HG03457 (cell line): ENCODE measurements at regions not wholly inside any gene's neighbourhood (a gene's known extent, or its start where the extent isn't known, plus 50 kb on each side); places are given as distances from the start of the nearest gene placed in this dataset.
"Not testable (repeated sequence)": the region's sequence is repeated elsewhere in the genome, so short reads cannot be mapped to it uniquely, and the experiment has no call there.

Experiments
- ATAC-seq: cut with Tn5 transposase; IDR thresholded peaks from one replicate; pipeline ENCODE4 v1.9.1; 2021; ENCODE audit warnings: moderate number of reproducible peaks; ENCODE audit not compliant: unreplicated experiment

GRCh38 chr5:56665117-56665516 is 150.2 kb upstream of the MAP3K1 start:
- ATAC-seq, result not testable (repeated sequence)

- ATAC-seq, result no peak
Measured at GRCh38 chr5:56664025-56664424, 151.3 kb upstream of the MAP3K1 start.

GRCh38 chr5:56663523-56663922 is 151.8 kb upstream of the MAP3K1 start:
- ATAC-seq, result no peak

- ATAC-seq, result no peak
Measured at GRCh38 chr5:56662893-56663292, 152.5 kb upstream of the MAP3K1 start.

DNA sequence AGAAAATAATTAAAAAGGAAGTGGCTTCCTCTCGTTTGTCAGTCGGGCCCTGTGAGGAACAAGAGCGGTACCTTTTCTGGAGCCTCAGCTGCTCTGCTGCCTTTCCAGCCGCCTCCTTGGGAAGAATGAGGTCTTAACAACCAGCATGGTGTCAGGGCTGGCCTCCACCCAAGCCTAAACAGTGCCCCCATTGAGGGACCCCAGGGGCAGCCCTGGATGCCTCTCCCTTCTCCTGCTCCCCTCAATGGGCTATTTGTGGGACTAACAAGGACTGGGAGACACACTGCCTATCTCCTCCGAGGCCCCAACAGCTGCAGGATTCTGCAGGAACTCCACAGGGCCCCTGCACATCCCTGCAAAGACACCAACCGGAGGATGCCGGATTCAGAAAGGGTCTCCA is 155.4 kb upstream of the MAP3K1 start:
- no peak for ATAC-seq

- ATAC-seq, result no peak
Measured at GRCh38 chr5:56658972-56659371, 156.4 kb upstream of the MAP3K1 start.

DNA sequence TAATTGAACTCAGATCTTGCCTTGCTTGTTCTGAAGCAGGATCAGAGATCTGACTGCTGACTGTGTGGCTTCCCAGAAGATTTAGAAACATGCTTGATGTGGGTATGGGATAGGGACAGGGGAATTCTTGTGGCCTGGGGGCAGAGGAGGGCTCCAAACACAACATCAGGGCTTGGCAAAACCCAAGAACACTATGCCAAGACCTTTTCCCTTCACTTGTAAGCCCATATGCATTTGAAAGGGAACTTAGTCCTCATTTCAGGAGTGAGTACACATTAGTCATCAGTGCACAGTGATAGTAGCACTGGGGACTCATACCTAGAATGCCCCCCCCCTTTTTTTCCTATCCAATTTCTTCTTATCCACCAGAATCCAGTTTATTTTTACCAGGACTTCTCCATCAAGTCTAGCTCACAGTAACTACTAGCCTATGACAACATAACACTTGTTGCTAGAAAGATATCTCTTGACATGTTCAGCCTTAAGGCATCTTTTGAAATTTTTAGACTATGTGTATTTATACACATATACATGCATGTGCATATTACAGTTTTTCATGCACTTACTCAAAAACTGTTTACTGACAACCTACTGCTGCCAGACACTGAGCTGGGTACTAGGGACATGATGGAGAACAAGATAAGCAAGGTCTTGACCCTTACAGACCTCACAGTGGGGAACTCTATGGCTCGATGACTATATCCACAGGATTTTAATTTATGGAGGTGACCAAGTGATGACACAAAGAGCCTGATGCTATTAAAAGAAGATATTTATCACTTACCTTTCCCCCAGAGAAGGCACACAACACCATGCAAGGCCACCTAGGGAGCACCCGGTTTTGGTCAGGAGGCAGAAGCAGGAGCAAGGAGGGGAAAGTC is 158.3 kb upstream of the MAP3K1 start:
- no peak for ATAC-seq

GRCh38 chr5:56651893-56652292 is 163.5 kb upstream of the MAP3K1 start:
- no peak for ATAC-seq

DNA sequence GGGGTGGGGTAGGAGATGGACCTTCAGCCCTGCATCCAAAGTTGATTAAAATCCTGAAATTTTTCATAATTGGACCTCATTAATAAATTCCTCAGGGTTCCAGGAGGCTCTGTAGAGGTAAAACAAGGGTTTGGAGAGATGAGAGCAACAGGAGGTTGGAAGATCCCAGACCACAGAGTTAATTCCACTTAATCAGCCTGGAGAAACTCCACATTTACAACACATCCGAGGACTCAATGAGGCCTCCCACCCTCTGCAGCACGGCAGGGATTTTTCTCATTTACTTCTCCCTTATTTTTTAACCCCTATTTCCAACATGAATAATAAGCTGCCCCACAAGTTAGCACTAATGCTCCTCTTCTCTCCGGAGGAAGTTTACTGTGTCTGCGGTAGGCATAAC is 165.0 kb upstream of the MAP3K1 start:
- ATAC-seq, result no peak

- no peak for ATAC-seq
Measured at GRCh38 chr5:56649569-56649968, 165.8 kb upstream of the MAP3K1 start.

GRCh38 chr5:56648460-56649034 is 166.8 kb upstream of the MAP3K1 start:
- ATAC-seq, result no peak

- no peak for ATAC-seq
Measured at GRCh38 chr5:56647099-56647850, 168.1 kb upstream of the MAP3K1 start.

DNA sequence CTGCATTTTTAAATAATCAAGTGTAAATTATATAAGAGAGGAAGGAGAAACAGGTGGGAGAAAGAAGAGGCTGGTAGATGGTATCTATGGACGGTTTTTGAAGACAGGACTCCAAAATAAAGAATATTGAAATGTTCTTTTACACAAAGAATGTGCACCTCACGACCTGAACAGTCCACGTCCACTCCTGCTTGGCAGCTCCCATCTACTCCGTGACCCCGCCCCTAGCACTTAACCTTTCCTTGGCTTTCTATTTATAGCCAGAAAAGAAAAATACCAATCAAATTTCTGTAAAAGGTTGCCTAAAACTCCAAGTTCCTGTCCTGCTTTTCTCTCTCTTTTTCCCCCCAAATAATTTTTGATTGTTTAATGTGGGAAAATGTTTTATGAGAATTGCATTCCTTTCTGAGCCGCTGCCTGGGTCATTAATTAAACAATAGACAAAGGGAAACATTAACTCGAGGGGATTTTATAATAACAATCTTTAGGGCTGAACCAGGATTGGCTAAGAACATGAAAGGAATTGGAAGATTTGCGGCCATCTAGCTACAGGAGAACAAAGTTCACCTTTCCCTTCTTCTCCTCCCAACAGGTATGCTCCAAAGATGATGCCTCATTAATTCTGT is 173.6 kb upstream of the MAP3K1 start:
- no peak for ATAC-seq

DNA sequence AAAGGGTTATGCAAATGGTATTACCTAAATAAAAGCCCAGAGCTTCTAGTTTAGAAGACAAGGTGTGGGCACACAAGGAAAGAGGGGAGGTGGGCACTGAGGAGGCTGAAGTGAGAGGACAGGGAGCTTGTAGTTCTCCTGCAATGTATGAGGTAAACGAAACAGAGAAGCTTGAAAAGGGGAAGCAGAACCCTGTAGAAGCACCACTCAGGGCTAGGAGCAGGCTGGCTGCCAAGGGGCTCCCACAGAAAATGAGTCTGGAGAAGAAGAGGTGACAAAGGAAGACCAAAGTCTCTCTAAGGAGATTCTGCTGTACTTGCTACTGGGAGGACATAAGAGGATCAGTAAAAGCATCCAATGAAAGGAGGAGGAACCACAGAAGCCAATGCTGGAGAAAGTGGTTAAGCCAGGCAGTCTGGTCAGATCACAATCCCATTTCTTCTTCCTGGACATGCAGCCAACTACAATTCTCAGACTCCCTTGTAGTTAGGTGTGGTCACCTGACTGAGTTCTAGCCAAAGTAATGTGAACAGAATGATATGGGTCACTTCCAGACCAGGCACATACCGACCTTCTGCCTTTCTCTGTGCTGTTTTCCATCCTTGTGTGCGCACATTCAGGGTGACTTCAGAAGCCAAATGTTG is 174.5 kb upstream of the MAP3K1 start:
- ATAC-seq, result no peak

DNA sequence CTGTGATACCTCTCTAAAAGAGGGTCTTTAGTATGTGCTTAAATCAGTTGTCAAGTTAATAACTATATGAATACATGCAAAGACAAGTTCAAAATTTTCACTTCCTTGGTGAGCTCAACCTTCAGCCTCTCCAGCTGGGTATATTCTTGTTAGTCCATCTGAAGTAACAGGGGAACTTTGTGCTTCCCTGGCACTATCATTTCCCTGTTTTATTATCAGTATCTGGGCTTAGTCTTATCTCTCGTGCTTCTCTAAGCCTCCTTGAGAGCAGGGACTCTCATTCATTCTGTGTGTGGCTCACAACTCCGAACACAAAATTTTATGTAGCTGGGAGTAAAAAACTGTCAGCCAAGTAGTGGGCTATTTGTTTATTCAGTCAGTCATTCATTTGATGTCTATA is 175.9 kb upstream of the MAP3K1 start:
- ATAC-seq, result no peak

GRCh38 chr5:56638768-56639238 is 176.5 kb upstream of the MAP3K1 start:
- ATAC-seq, result no peak

GRCh38 chr5:56638061-56638621 is 177.2 kb upstream of the MAP3K1 start:
- no peak for ATAC-seq

GRCh38 chr5:56637321-56637920 is 177.9 kb upstream of the MAP3K1 start:
- no peak for ATAC-seq

DNA sequence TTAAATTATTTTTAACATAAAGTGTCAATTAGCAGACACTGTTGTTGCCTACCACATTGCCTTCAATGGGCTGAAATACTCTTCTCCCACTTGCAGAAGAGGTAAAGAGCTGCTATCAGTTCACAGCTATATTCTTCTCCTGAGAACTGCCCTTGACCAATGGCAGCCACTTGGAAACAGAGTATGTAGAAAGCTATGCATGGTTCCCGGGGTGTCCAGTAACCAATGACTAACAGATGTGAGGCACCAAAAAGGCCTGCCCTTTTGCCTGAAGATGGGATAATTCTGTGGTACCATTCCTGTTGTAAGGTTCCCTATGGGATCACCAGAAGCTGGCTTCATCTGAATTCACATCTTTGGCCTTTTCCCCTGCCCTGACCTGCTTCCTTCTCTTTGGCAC is 181.4 kb upstream of the MAP3K1 start:
- ATAC-seq, result no peak

DNA sequence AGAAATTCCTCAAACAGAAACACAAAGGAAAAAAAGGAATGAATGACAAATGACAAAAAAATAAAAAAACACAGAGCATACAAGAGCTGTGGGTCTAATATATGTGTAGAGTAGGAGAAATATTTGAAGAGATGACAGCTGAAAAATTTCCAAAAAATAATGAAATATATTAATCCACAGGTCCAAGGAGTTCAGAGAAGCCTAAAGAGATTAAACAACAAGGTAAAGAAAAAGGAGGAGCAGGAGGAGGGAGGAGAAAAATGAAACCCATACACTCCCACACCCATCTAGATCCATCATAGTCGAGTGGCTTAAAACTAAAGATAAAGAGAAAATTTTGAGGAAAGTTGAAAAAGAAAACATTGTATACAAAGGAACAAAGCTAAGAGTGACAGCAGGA is 182.4 kb upstream of the MAP3K1 start:
- no peak for ATAC-seq
